Panc1 (cell line): ENCODE measurements at regions not wholly inside any gene's neighbourhood (a gene's known extent, or its start where the extent isn't known, plus 50 kb on each side); places are given as distances from the start of the nearest gene placed in this dataset.

ENCODE experiments used
- ATAC-seq: fragments of 200-7000 bp; cut with Tn5 transposase; 2 replicates; pipeline ENCODE4 v1.9.1; 2020; ENCODE audit warnings: mild to moderate bottlenecking, moderate library complexity
- BruUV-seq: library from RNA; stranded (reverse); fragments of 400-500 nt; replicated peaks from 2 replicates; lab custom pipeline; 2021; lab: Mats Ljungman, UMichigan
- CTCF ChIA-PET: fragments of 300-600 bp; sonication (Branson Sonifier 250); formaldehyde crosslinking; loops from one replicate; lab custom pipeline; 2022; ENCODE audit warnings: antibody characterized with exemption; lab: Charles Lee
- POLR2A ChIA-PET: fragments of 300-600 bp; sonication (Branson Sonifier 250); formaldehyde crosslinking; loops from one replicate; lab custom pipeline; 2022; ENCODE audit warnings: antibody characterized with exemption; lab: Charles Lee
- DNase-seq: peaks from one replicate; pipeline ENCODE4 v3.0.0-alpha.2; 2010; ENCODE audit warnings: low read depth, low spot score
- H3K27ac ChIP-seq: 2 replicates; pipeline ENCODE4 v1.5.1; 2011; ENCODE audit warnings: mild to moderate bottlenecking, low read length, inconsistent platforms
- H3K27me3 ChIP-seq: fragments of 200-500 bp; sonication (Bioruptor generic); 2 replicates; pipeline ENCODE4 v1.6.0; 2014; ENCODE audit warnings: low read length, inconsistent platforms; ENCODE audit not compliant: control insufficient read depth, insufficient read depth
- H3K36me3 ChIP-seq: fragments of 200-500 bp; sonication (Bioruptor generic); 2 replicates; pipeline ENCODE4 v1.5.1; 2014; ENCODE audit warnings: inconsistent platforms, mild to moderate bottlenecking, low read length, moderate library complexity; ENCODE audit not compliant: control insufficient read depth, insufficient read depth
- H3K4me1 ChIP-seq: 2 replicates; pipeline ENCODE4 v1.5.1; 2011; ENCODE audit warnings: inconsistent platforms, mild to moderate bottlenecking, low read length, moderate library complexity; ENCODE audit not compliant: control insufficient read depth, insufficient read depth
- H3K4me3 ChIP-seq, 2 experiments: 2 replicates each; pipeline ENCODE4 v1.5.1; 2011 to 2012; ENCODE audit warnings: low read depth in 2 of 2, low read length in 2 of 2, mild to moderate bottlenecking in 2 of 2, inconsistent platforms in 1 of 2, moderate library complexity in 1 of 2
- H3K9me3 ChIP-seq: fragments of 200-500 bp; sonication (Bioruptor generic); 2 replicates; pipeline ENCODE4 v1.5.1; 2014; ENCODE audit warnings: low read depth, mild to moderate bottlenecking, inconsistent platforms, low read length, moderate library complexity; ENCODE audit not compliant: control insufficient read depth, insufficient read depth
- POLR2AphosphoS5 ChIP-seq: IDR thresholded peaks from 2 replicates; pipeline ENCODE4 v1.6.1; 2012; ENCODE audit warnings: mild to moderate bottlenecking, low read depth, low read length, moderate library complexity
- SIN3A ChIP-seq: IDR thresholded peaks from 2 replicates; pipeline ENCODE4 v1.6.1; 2012; ENCODE audit warnings: low read depth, mild to moderate bottlenecking, low read length, moderate library complexity, borderline replicate concordance; ENCODE audit not compliant: insufficient read depth
- TCF7L2 ChIP-seq: IDR thresholded peaks from 2 replicates; pipeline ENCODE4 v1.6.1; 2011; ENCODE audit warnings: mild to moderate bottlenecking, low read depth, low read length, inconsistent platforms
- in situ Hi-C: cut with HindIII; loops from 2 replicates; pipeline ENCODE4 v1.10.0; 2016; ENCODE audit warnings: low sequenced_read_pairs, low pct_unique_long_range_greater_than_20kb
- intact Hi-C: fragments of 100-400 bp; cut with micrococcal nuclease; formaldehyde crosslinking; loops from one replicate; pipeline ENCODE4 v1.10.0; 2022; ENCODE audit not compliant: unreplicated experiment
- TF ChIP-seq, protein P1 (sequence below): fragments of 450-650 bp; IDR thresholded peaks from 2 replicates; pipeline ENCODE4 v1.5.1; 2017; ENCODE audit warnings: mild to moderate bottlenecking
- TF ChIP-seq, protein P2 (sequence below), 2 experiments: IDR thresholded peaks; 2 replicates each; pipeline ENCODE4 v1.6.1; 2011 to 2012; ENCODE audit warnings: low read depth in 2 of 2, control low read depth in 1 of 2, low read length in 1 of 2, mild to moderate bottlenecking in 1 of 2, moderate library complexity in 1 of 2; ENCODE audit not compliant: insufficient read depth in 1 of 2

GRCh38 chr6:139834232-139834631 is 459.8 kb upstream of the CITED2 start:
- ATAC-seq (no peak), DNase-seq (no peak)
- no peaks in the 10 kb centered on the region for H3K4me1 ChIP-seq
- intact Hi-C loops (no loop called here), in situ Hi-C loops (no loop called here)
- no peaks in the 10 kb centered on the region for H3K36me3 ChIP-seq
- H3K4me3 ChIP-seq, result no peak overlapping the region
- H3K27ac ChIP-seq, result no peak overlapping the region
- ChIA-PET CTCF (interaction anchor here (0.6 kb wide), 1 partner anchor 35 kb away, joined by 3 read pairs; no protein-coding TSS in a partner anchor), POLR2A (no interaction called here)
- BruUV-seq, result no TSS peak
- TF ChIP-seq POLR2AphosphoS5 (no peak), TCF7L2 (no peak)
- TF ChIP-seq, protein P1, sequence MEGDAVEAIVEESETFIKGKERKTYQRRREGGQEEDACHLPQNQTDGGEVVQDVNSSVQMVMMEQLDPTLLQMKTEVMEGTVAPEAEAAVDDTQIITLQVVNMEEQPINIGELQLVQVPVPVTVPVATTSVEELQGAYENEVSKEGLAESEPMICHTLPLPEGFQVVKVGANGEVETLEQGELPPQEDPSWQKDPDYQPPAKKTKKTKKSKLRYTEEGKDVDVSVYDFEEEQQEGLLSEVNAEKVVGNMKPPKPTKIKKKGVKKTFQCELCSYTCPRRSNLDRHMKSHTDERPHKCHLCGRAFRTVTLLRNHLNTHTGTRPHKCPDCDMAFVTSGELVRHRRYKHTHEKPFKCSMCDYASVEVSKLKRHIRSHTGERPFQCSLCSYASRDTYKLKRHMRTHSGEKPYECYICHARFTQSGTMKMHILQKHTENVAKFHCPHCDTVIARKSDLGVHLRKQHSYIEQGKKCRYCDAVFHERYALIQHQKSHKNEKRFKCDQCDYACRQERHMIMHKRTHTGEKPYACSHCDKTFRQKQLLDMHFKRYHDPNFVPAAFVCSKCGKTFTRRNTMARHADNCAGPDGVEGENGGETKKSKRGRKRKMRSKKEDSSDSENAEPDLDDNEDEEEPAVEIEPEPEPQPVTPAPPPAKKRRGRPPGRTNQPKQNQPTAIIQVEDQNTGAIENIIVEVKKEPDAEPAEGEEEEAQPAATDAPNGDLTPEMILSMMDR, result no peak
- no peaks in the 10 kb centered on the region; the same call in 1 of the 2 replicates for H3K9me3 ChIP-seq
- H3K27me3 ChIP-seq, result no peaks in the 10 kb centered on the region

GRCh38 chr6:139833592-139833991 is 459.1 kb upstream of the CITED2 start:
- ATAC-seq (no peak), DNase-seq (no peak)
- intact Hi-C loops (no loop called here), in situ Hi-C loops (no loop called here)
- no peaks in the 10 kb centered on the region for H3K4me1 ChIP-seq
- H3K27me3 ChIP-seq, result no peaks in the 10 kb centered on the region
- no peak overlapping the region for H3K4me3 ChIP-seq
- POLR2A ChIA-PET, result no interaction called here
- no peaks in the 10 kb centered on the region for H3K9me3 ChIP-seq
- H3K36me3 ChIP-seq, result no peaks in the 10 kb centered on the region
- no peak overlapping the region; the same call in 1 of the 2 replicates for H3K27ac ChIP-seq
- TF ChIP-seq SIN3A (no peak), TCF7L2 (no peak), POLR2AphosphoS5 (no peak)
- TF ChIP-seq, protein P2, sequence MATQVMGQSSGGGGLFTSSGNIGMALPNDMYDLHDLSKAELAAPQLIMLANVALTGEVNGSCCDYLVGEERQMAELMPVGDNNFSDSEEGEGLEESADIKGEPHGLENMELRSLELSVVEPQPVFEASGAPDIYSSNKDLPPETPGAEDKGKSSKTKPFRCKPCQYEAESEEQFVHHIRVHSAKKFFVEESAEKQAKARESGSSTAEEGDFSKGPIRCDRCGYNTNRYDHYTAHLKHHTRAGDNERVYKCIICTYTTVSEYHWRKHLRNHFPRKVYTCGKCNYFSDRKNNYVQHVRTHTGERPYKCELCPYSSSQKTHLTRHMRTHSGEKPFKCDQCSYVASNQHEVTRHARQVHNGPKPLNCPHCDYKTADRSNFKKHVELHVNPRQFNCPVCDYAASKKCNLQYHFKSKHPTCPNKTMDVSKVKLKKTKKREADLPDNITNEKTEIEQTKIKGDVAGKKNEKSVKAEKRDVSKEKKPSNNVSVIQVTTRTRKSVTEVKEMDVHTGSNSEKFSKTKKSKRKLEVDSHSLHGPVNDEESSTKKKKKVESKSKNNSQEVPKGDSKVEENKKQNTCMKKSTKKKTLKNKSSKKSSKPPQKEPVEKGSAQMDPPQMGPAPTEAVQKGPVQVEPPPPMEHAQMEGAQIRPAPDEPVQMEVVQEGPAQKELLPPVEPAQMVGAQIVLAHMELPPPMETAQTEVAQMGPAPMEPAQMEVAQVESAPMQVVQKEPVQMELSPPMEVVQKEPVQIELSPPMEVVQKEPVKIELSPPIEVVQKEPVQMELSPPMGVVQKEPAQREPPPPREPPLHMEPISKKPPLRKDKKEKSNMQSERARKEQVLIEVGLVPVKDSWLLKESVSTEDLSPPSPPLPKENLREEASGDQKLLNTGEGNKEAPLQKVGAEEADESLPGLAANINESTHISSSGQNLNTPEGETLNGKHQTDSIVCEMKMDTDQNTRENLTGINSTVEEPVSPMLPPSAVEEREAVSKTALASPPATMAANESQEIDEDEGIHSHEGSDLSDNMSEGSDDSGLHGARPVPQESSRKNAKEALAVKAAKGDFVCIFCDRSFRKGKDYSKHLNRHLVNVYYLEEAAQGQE (IDR thresholded peaks at IDR 0.05; ENCODE audit: insufficient read depth in 1 of 2, low read depth in 2 of 2, low read length in 1 of 2), result no peak
- TF ChIP-seq, protein P1, result no peak
- no TSS peak for BruUV-seq
- CTCF ChIA-PET, result no interaction called here
